ENCODE measurements at regions not wholly inside any gene's neighbourhood (a gene's known extent, or its start where the extent isn't known, plus 50 kb on each side); places are given as distances from the start of the nearest gene placed in this dataset.

GRCh38 chr4:173909294-173909693 lies 374.2 kb downstream of the FBXO8 start:
- intact Hi-C loops (cut with DNase I), result no loop called here

GRCh38 chr4:173899813-173900212 lies 369.8 kb upstream of the HAND2 start:
- intact Hi-C loops (cut with DNase I), result no loop called here
- Histone ChIP-seq H3K27me3 (no peaks in the 10 kb centered on the region), H3K4me1 (no peaks in the 10 kb centered on the region), H3K9me3 (no peaks in the 10 kb centered on the region), H3K27ac (no peak overlapping the region), H3K4me3 (no peak overlapping the region), H3K36me3 (no peaks in the 10 kb centered on the region)
- DNase-seq (no peak), ATAC-seq (no peak)
- no peak for TF ChIP-seq POLR2A (IDR thresholded peaks at IDR 0.05)
- TF ChIP-seq, protein P1, sequence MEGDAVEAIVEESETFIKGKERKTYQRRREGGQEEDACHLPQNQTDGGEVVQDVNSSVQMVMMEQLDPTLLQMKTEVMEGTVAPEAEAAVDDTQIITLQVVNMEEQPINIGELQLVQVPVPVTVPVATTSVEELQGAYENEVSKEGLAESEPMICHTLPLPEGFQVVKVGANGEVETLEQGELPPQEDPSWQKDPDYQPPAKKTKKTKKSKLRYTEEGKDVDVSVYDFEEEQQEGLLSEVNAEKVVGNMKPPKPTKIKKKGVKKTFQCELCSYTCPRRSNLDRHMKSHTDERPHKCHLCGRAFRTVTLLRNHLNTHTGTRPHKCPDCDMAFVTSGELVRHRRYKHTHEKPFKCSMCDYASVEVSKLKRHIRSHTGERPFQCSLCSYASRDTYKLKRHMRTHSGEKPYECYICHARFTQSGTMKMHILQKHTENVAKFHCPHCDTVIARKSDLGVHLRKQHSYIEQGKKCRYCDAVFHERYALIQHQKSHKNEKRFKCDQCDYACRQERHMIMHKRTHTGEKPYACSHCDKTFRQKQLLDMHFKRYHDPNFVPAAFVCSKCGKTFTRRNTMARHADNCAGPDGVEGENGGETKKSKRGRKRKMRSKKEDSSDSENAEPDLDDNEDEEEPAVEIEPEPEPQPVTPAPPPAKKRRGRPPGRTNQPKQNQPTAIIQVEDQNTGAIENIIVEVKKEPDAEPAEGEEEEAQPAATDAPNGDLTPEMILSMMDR (IDR thresholded peaks at IDR 0.05), result no peak
- 79% methylated on average over 2 of the region's 2 CpGs for WGBS (ENCODE audit: insufficient coverage, low coverage, low lambda C conversion rate, missing lambda C conversion rate)

More at GRCh38 chr4:173909294-173909693, 374.2 kb downstream of the FBXO8 start:
- Histone ChIP-seq H3K36me3 (no peaks in the 10 kb centered on the region), H3K4me3 (no peak overlapping the region), H3K9me3 (no peaks in the 10 kb centered on the region), H3K4me1 (no peaks in the 10 kb centered on the region), H3K27ac (no peak overlapping the region), H3K27me3 (peaks cover 0 to 5% of the 10 kb centered on the region in 2 donors)
- ATAC-seq (no peak), DNase-seq (no peak)
- WGBS (ENCODE audit: insufficient coverage, low coverage, low lambda C conversion rate, missing lambda C conversion rate), result 51% methylated on average over 3 of the region's 3 CpGs
- no peak for TF ChIP-seq POLR2A (IDR thresholded peaks at IDR 0.05)
- TF ChIP-seq, protein P1 (IDR thresholded peaks at IDR 0.05), result no peak

DNA sequence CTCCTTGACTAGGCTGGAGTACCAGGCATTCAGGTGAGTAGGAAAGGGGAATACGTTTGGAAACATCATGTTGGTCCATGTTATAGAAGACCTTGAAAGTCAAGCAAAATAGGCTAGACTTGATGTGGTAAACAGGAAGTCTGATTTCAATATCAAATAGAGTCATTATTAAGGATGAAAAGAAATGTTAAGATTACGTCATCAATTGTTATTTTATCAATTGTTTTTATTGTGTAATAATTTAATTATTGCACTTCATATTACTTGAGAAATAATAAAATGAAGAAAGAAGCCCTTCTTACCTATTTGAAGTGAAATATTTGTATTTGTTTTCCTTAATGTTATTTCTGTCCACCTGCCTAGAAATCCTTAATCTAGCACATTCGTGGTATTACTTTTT lies 361.0 kb upstream of the HAND2 start:
- intact Hi-C loops (cut with DNase I), result no loop called here
- Histone ChIP-seq H3K27ac (no peak overlapping the region), H3K4me3 (no peak overlapping the region), H3K36me3 (no peaks in the 10 kb centered on the region), H3K27me3 (no peaks in the 10 kb centered on the region), H3K9me3 (no peaks in the 10 kb centered on the region), H3K4me1 (no peaks in the 10 kb centered on the region)
- ATAC-seq (no peak), DNase-seq (no peak)
- TF ChIP-seq POLR2A (IDR thresholded peaks at IDR 0.05), result no peak
- TF ChIP-seq, protein P1 (IDR thresholded peaks at IDR 0.05), result no peak
- 65% methylated on average over 3 of the region's 3 CpGs for WGBS (ENCODE audit: insufficient coverage, low coverage, low lambda C conversion rate, missing lambda C conversion rate)

GRCh38 chr4:173883821-173884220 lies 353.8 kb upstream of the HAND2 start:
- 35% methylated on average over 4 of the region's 4 CpGs for WGBS (ENCODE audit: insufficient coverage, low coverage, low lambda C conversion rate, missing lambda C conversion rate)
- ATAC-seq (no peak), DNase-seq (no peak)

More at GRCh38 chr4:173883821-173884220, 353.8 kb upstream of the HAND2 start:
- intact Hi-C loops (cut with DNase I), result no loop called here
- no peak for TF ChIP-seq POLR2A (IDR thresholded peaks at IDR 0.05)
- TF ChIP-seq, protein P1 (IDR thresholded peaks at IDR 0.05), result no peak
- H3K4me3 ChIP-seq, result no peak overlapping the region
- no peaks in the 10 kb centered on the region for H3K9me3 ChIP-seq
- H3K4me1 ChIP-seq, result no peaks in the 10 kb centered on the region
- no peaks in the 10 kb centered on the region for H3K27me3 ChIP-seq
- no peaks in the 10 kb centered on the region for H3K36me3 ChIP-seq
- H3K27ac ChIP-seq, result no peak overlapping the region

All from right lobe of liver (tissue), 6 donors.